Endothelial cell of umbilical vein (primary cell): ENCODE measurements at regions not wholly inside any gene's neighbourhood (a gene's known extent, or its start where the extent isn't known, plus 50 kb on each side); places are given as distances from the start of the nearest gene placed in this dataset.
"Not testable (repeated sequence)": the region's sequence is repeated elsewhere in the genome, so short reads cannot be mapped to it uniquely, and the experiment has no call there.

Experiments used
- EZH2 ChIP-seq: IDR thresholded peaks from 2 replicates; pipeline ENCODE4 v1.6.1; 2012; ENCODE audit warnings: borderline replicate concordance, low read depth, mild to moderate bottlenecking, moderate library complexity, low read length, inconsistent platforms; ENCODE audit not compliant: severe bottlenecking
- POLR2A ChIP-seq: IDR thresholded peaks from 2 replicates; pipeline ENCODE4 v1.6.1; 2012; ENCODE audit warnings: low read depth, mild to moderate bottlenecking, control low read depth, low read length
- POLR2AphosphoS5 ChIP-seq: IDR thresholded peaks from 2 replicates; pipeline ENCODE4 v1.6.1; 2012; ENCODE audit warnings: low read depth, mild to moderate bottlenecking, control low read depth, low read length, moderate library complexity; ENCODE audit not compliant: insufficient read depth
- TF ChIP-seq, protein P1 (sequence below), 2 donors: IDR thresholded peaks; 1 replicate in 1 of 2; 2 replicates in 1 of 2; pipeline ENCODE4 v1.5.1; 2011; ENCODE audit warnings: low read length in 2 of 2, mild to moderate bottlenecking in 2 of 2, moderate library complexity in 2 of 2, control low read depth in 1 of 2, inconsistent platforms in 1 of 2, low read depth in 1 of 2; ENCODE audit not compliant: insufficient read depth in 1 of 2; ENCODE audit errors: extremely low read depth in 1 of 2

GRCh38 chr4:4046686-4047085 lies 180.0 kb downstream of the OTOP1 start:
- TF ChIP-seq EZH2, POLR2AphosphoS5, POLR2A: not testable (repeated sequence)
- TF ChIP-seq, protein P1, sequence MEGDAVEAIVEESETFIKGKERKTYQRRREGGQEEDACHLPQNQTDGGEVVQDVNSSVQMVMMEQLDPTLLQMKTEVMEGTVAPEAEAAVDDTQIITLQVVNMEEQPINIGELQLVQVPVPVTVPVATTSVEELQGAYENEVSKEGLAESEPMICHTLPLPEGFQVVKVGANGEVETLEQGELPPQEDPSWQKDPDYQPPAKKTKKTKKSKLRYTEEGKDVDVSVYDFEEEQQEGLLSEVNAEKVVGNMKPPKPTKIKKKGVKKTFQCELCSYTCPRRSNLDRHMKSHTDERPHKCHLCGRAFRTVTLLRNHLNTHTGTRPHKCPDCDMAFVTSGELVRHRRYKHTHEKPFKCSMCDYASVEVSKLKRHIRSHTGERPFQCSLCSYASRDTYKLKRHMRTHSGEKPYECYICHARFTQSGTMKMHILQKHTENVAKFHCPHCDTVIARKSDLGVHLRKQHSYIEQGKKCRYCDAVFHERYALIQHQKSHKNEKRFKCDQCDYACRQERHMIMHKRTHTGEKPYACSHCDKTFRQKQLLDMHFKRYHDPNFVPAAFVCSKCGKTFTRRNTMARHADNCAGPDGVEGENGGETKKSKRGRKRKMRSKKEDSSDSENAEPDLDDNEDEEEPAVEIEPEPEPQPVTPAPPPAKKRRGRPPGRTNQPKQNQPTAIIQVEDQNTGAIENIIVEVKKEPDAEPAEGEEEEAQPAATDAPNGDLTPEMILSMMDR (IDR thresholded peaks at IDR 0.05; ENCODE audit: extremely low read depth in 1 of 2, insufficient read depth in 1 of 2, low read depth in 1 of 2, low read length in 2 of 2) = not testable (repeated sequence)
